GM18909 (cell line): ENCODE measurements at regions not wholly inside any gene's neighbourhood (a gene's known extent, or its start where the extent isn't known, plus 50 kb on each side); places are given as distances from the start of the nearest gene placed in this dataset.
"Not testable (repeated sequence)": the region's sequence is repeated elsewhere in the genome, so short reads cannot be mapped to it uniquely, and the experiment has no call there.

Experiments
- ATAC-seq: cut with Tn5 transposase; IDR thresholded peaks from one replicate; pipeline ENCODE4 v1.9.1; 2021; ENCODE audit warnings: mild to moderate bottlenecking; ENCODE audit not compliant: unreplicated experiment, poor library complexity

- ATAC-seq, result no peak
Measured at GRCh38 chr7:115319541-115319940, 397.6 kb downstream of the MDFIC start.

- not testable (repeated sequence) for ATAC-seq
Measured at GRCh38 chr7:115310316-115310715, 388.4 kb downstream of the MDFIC start.

- no peak for ATAC-seq
Measured at GRCh38 chr7:115306586-115306985, 384.7 kb downstream of the MDFIC start.

- ATAC-seq, result no peak
Measured at GRCh38 chr7:115300231-115300870, 378.5 kb downstream of the MDFIC start.

- no peak for ATAC-seq
Measured at GRCh38 chr7:115299397-115300037, 377.6 kb downstream of the MDFIC start.

GRCh38 chr7:115297656-115298055 lies 375.8 kb downstream of the MDFIC start:
- ATAC-seq, result no peak

GRCh38 chr7:115293628-115294240 lies 371.8 kb downstream of the MDFIC start:
- ATAC-seq, result no peak

GRCh38 chr7:115292381-115292780 lies 370.5 kb downstream of the MDFIC start:
- ATAC-seq, result no peak

- ATAC-seq, result no peak
Measured at GRCh38 chr7:115289971-115290370, 368.1 kb downstream of the MDFIC start.

GRCh38 chr7:115276791-115277190 lies 354.9 kb downstream of the MDFIC start:
- ATAC-seq, result no peak

- ATAC-seq, result not testable (repeated sequence)
Measured at GRCh38 chr7:115273855-115274254, 352.0 kb downstream of the MDFIC start.

- no peak for ATAC-seq
Measured at GRCh38 chr7:115273139-115273772, 351.4 kb downstream of the MDFIC start.

GRCh38 chr7:115271332-115272235 lies 349.7 kb downstream of the MDFIC start:
- ATAC-seq, result no peak

GRCh38 chr7:115269486-115269885 lies 347.6 kb downstream of the MDFIC start:
- ATAC-seq, result no peak

GRCh38 chr7:115267503-115267902 lies 345.6 kb downstream of the MDFIC start:
- no peak for ATAC-seq

- no peak for ATAC-seq
Measured at GRCh38 chr7:115260381-115260780, 338.5 kb downstream of the MDFIC start.

- no peak for ATAC-seq
Measured at GRCh38 chr7:115252461-115252860, 330.6 kb downstream of the MDFIC start.

GRCh38 chr7:115249080-115249479 lies 327.2 kb downstream of the MDFIC start:
- ATAC-seq, result no peak

- ATAC-seq, result no peak
Measured at GRCh38 chr7:115241151-115241550, 319.3 kb downstream of the MDFIC start.

GRCh38 chr7:115240242-115240641 lies 318.3 kb downstream of the MDFIC start:
- no peak for ATAC-seq
